GM19455 (cell line): ENCODE measurements at regions not wholly inside any gene's neighbourhood (a gene's known extent, or its start where the extent isn't known, plus 50 kb on each side); places are given as distances from the start of the nearest gene placed in this dataset.

Source experiments
- ATAC-seq: cut with Tn5 transposase; IDR thresholded peaks from one replicate; pipeline ENCODE4 v1.9.1; 2021; ENCODE audit not compliant: unreplicated experiment

- no peak for ATAC-seq
These were observed 63.7 kb downstream of the SPCS3 start for GRCh38 chr4:176383273-176384077.

DNA sequence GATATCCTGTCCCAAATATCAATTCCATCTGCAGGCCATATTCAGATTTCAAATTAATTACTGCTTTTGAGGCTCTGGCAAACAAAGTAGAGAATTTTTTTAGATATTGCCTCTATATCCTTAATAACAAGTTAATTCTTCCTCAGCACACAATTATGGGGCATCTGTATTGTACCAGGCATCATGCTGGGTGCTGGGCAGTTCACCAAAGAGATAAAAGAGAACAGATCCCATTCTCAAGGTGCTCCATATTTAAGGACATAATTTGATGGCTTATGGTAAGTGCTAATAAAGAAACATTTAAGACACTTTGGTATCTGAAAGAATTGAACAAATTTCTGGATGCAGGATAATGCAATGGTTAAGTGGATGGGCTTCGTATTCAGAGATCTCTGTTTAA is 65.8 kb downstream of the SPCS3 start:
- no peak for ATAC-seq

GRCh38 chr4:176387571-176387970 is 67.8 kb downstream of the SPCS3 start:
- ATAC-seq, result no peak

DNA sequence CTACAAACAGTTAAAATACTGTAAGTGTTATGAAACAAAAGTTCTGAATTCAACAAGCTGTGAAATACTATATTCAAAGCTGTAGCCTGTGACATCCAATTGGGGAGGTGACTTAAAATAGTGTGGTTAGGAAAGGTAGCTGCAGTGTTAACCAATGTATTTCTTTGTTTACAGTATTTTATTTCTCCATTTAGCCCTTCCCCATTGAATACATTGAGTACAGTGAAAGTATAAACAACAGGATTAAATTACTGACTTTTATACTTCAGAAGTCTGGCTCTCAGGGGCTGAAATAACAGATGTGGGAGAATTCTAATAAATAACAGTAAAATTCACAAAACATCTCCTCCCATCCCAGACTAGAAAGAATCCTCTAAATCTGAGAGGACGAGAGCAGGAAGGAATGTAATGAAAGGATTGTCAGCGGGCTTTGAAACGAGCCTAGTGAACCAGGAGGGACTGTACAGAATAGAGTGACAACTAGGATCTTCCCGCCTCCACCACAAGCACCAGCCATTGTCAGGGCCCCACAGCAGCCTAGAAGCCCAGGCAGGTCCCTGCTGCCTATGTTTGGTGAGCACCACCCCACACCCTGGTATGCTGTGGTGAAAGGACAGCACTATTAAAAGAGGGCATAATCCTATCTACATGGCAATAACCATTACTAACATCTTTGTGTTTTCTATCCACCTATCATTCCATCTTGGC is 73.7 kb downstream of the SPCS3 start:
- no peak for ATAC-seq

- ATAC-seq, result no peak
These were observed 81.2 kb downstream of the SPCS3 start for GRCh38 chr4:176400816-176401461.

DNA sequence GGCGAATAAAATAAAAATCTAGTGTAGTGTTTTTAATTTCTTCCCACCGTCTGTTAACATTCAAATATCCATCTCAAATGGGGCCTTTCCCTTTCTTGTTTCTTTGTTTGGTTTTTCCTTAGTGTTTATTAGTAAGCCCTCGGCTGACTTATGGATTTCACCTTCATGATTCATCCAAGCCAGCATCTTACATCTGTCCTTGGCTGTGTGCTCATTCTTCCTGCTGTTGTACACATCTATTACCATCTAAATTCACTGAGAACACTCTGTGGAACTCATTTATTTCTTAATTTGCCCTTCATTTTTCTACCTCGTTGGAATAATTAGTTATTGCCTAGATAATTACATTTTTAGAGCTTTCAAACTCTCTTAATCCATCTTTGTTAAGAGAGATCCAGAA is 84.9 kb downstream of the SPCS3 start:
- no peak for ATAC-seq

DNA sequence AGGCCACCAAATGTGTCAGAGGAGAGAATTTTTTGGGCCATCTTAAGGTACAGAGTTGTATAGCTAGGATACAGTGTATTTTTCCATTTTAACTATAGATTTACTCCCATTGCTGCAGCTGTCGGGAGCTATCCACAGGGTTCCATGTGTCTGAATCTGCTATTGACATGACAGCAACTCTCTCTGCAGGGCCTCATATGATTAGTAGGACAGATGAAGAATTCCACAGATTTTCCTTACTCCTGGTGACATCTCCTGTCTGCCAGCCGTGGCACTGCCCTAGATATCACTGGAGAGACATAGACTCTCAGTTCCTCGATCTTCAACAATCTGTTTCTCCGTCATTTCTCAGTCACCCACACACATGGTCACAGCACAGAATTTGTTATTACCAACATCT is 86.5 kb downstream of the SPCS3 start:
- no peak for ATAC-seq

GRCh38 chr4:176406736-176407135 is 87.0 kb downstream of the SPCS3 start:
- no peak for ATAC-seq

DNA sequence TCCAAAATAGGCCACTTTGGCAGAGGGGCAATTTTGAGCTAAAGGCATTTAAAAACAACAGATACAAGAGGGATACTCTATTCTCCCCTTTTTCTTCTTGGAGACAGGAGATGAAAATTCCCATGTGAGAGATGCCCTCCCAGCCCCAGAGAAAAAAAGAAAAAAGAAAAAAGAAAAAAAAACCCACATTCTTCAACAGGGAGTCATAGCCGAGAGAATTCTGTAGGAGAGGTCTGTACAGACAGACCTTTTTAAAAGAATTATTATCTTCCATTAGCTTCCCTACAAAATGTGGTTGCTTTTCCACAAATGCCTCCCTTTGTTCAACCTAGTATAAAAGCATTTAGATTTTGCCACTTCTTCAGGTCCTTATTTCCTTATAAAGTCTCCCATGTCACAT is 89.9 kb downstream of the SPCS3 start:
- no peak for ATAC-seq

- peak; percentile 80 for ATAC-seq
These were observed 93.4 kb downstream of the SPCS3 start for GRCh38 chr4:176413171-176413570.

GRCh38 chr4:176422001-176422400 is 102.2 kb downstream of the SPCS3 start:
- ATAC-seq, result no peak

DNA sequence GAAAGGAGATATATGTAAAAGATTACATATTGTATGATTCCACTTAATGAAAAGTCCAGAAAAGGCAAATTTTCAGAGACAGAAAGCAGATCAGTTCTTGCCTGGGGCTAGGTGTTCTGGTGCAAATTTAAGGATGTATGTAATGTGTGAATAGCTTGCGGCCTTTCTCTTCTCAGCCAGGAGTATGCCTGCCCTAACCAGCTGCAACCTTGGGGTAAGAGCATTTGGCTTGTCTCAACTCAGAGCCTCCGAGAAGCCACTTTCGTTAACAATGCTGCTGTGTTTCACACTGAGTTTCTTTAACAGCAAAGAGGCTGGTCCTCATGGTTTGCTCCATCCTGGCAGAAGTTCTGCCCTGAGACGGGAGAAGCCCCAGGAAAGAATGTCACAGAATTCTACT is 102.7 kb downstream of the SPCS3 start:
- no peak for ATAC-seq

DNA sequence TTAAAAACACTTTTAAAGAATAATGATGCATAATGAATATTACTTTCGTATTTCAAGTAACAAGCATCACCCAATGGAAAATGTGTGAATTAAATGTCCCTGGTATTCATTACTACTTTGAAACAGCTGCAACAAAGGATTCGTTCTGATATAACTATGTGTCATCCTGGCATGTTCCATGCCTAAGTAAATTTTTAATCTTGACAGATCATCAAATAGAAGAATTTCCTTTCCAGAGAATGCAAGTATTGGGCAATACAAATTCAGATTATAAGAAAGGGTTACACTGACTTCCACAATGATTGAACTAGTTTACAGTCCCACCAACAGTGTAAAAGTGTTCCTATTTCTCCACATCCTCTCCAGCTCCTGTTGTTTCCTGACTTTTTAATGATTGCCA is 105.3 kb downstream of the SPCS3 start:
- ATAC-seq, result no peak

- no peak for ATAC-seq
These were observed 113.2 kb downstream of the SPCS3 start for GRCh38 chr4:176432811-176433540.

GRCh38 chr4:176433983-176434382 is 114.2 kb downstream of the SPCS3 start:
- ATAC-seq, result no peak

GRCh38 chr4:176435901-176436292 is 116.1 kb downstream of the SPCS3 start:
- ATAC-seq, result no peak

GRCh38 chr4:176436293-176436973 is 116.7 kb downstream of the SPCS3 start:
- ATAC-seq, result peak; percentile 62

DNA sequence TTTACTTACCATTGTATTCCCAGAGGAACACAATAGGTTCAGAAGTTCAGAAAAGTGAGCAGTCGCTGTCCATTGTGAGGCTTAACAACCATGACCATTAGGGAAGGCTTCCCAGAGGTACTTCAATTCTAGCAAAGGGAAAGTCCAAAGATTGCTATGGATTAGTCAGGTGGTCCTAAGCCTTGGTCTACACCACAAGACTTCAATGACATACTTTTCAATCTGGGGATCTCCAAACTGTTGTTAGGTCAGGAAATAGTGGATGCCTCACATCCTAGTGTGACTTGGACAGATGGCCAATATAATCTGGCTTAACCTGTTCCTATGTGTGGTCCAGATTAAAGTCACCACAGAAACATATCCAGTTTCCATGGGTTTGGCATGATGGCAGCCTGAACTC is 118.0 kb downstream of the SPCS3 start:
- ATAC-seq, result no peak

GRCh38 chr4:176438401-176438800 is 118.6 kb downstream of the SPCS3 start:
- ATAC-seq, result no peak

DNA sequence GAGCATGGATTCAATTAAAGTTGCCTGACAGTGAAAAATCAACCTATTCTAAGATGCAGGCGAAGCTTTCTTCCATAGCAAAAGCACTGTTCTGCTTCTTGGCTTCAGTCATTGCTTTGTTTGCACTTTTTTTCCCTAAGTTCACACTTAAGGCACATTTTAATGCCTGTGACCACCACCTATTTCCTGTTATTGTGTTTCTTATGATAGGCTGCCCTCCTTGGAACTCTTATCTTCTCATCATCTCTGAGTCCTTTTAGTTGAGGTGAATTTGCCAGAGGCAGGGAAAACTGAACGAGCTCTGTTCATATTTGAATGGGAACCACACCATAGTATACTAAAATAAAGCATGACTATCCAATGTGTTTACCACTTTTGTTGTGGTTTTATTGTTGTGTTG is 119.8 kb downstream of the SPCS3 start:
- no peak for ATAC-seq

DNA sequence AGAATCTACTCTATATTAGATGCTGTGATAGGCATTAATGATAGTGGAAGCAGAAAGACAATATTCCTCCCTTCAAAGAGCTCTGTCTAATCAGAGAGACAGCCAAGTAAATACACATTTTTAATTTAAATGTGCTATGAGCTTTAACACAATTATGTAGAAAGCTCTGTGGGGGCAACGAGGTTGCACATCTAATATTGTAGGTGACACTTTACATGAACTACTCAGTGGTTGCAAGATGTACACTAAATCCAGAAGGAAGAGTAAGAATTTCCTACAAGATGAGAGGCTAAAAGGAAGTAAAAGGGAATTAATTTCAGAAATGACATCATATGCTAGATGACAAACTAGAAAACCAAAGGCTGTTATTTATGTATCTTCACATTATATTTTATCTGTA is 120.9 kb downstream of the SPCS3 start:
- ATAC-seq, result no peak
